ENCODE measurements at regions not wholly inside any gene's neighbourhood (a gene's known extent, or its start where the extent isn't known, plus 50 kb on each side); places are given as distances from the start of the nearest gene placed in this dataset.

DNA sequence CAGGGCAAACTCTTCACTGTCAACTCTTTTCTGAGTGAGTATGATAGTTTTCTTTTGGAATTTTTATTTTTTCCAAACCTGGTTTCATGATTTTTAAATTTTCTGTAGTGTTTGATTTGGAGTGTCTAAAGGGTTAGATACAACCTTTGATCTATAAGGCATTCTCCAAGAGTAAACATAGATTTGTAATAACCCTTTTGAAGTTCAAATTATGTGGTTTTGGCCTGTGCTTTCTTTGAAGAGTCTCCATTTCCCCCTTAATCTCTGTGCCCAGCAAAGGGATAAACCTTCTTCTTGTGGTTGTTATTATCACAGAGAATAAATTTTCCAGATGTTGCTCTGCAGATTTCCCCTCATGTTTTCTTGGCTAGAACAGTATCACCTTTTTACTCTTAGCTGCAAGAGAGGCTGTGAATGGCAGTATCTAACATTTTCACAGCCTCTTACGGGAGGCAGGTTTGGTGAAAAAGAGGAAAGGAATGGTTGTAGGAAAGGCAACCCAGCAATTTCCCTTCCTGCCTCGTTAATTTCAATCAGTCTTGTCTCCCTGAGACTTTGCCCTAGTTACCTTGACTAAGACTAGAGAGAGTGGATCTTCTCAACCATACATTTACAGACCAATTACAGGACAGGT, 83.3 kb upstream of the AKIRIN2 start:
- H3K4me1 Mint-ChIP-seq, result peaks cover 29 to 31% of the 10 kb centered on the region in 2 experiments
- Histone ChIP-seq H3K27ac (ENCODE audit: insufficient read length, low read depth, low read length) (no peak overlapping the region), H3K4me1 (ENCODE audit: insufficient read depth, low read length) (peaks cover 6% of the 10 kb centered on the region; the same call in 1 of the 2 replicates), H2BK15ac (ENCODE audit: low read depth, low read length) (no peak overlapping the region), H3K56ac (ENCODE audit: insufficient read length, low read depth, low read length) (no peak overlapping the region), H2BK12ac (ENCODE audit: insufficient read length, low read depth, low read length) (no peak overlapping the region), H3K27me3 (ENCODE audit: insufficient read depth, low read length) (no peaks in the 10 kb centered on the region), H2BK20ac (ENCODE audit: low read depth, low read length, poor library complexity, severe bottlenecking) (no peak overlapping the region), H4K91ac (ENCODE audit: insufficient read length, low read depth, low read length) (no peak overlapping the region), H3K23ac (ENCODE audit: insufficient read length, low read depth, low read length) (no peak overlapping the region), H2AFZ (ENCODE audit: low read length) (no peak overlapping the region), H3K4ac (ENCODE audit: low read depth, low read length) (no peak overlapping the region), H4K5ac (ENCODE audit: insufficient read length, low read depth, low read length) (no peak overlapping the region), H3T11ph (ENCODE audit: low read length) (no peak overlapping the region), H3K79me2 (ENCODE audit: insufficient read depth, low read length) (no peaks in the 10 kb centered on the region), H4K20me1 (ENCODE audit: control insufficient read depth, insufficient read depth, insufficient read length) (no peaks in the 10 kb centered on the region), H3K79me1 (ENCODE audit: insufficient read depth, low read depth, low read length, poor library complexity, severe bottlenecking) (no peaks in the 10 kb centered on the region), H2BK5ac (ENCODE audit: insufficient read length, low read length) (no peak overlapping the region), H3K14ac (ENCODE audit: insufficient read depth, low read length) (no peak overlapping the region), H2BK120ac (ENCODE audit: low read depth, low read length, poor library complexity, severe bottlenecking) (no peak overlapping the region), H3K4me2 (ENCODE audit: insufficient read depth, insufficient read length, low read length) (no peak overlapping the region), H4K8ac (replicated peaks; ENCODE audit: insufficient read length, low read depth, low read length) (no peak overlapping the region), H3K9me3 (ENCODE audit: control insufficient read depth, low read depth, low read length) (no peaks in the 10 kb centered on the region), H3K18ac (ENCODE audit: insufficient read length, low read depth, low read length) (no peak overlapping the region), H3K9ac (ENCODE audit: extremely low read depth, insufficient read length, low read length) (no peak overlapping the region), H2AK5ac (ENCODE audit: insufficient read length, low read length) (no peak overlapping the region), H3K23me2 (ENCODE audit: insufficient read length, low read depth, low read length, poor library complexity, severe bottlenecking) (no peaks in the 10 kb centered on the region)
- no peak for TF ChIP-seq CTCF (conservative IDR thresholded peaks at IDR 0.05)
- no peak for DNase-seq
- no peak overlapping the region for H3K4me3 Mint-ChIP-seq
- no peaks in the 10 kb centered on the region; the same call in 1 of the 2 replicates for H3K27me3 Mint-ChIP-seq (ENCODE audit: low read depth)
- H3K27ac Mint-ChIP-seq, result no peak overlapping the region
- 0 out of 7 replicates have a peak, but pooled peaks cover 0 to 3% (median 0%) of the 10 kb centered on the region in 3 experiments for H3K36me3 Mint-ChIP-seq (ENCODE audit: insufficient read depth in 1 of 3, low read depth in 3 of 3)
- no peaks in the 10 kb centered on the region for H3K9me3 Mint-ChIP-seq
- WGBS (ENCODE audit: extremely low coverage, insufficient read length, low lambda C conversion rate), result no CpG with 5 or more reads among the region's 2 CpGs
